ENCODE measurements at regions not wholly inside any gene's neighbourhood (a gene's known extent, or its start where the extent isn't known, plus 50 kb on each side); places are given as distances from the start of the nearest gene placed in this dataset.

DNA sequence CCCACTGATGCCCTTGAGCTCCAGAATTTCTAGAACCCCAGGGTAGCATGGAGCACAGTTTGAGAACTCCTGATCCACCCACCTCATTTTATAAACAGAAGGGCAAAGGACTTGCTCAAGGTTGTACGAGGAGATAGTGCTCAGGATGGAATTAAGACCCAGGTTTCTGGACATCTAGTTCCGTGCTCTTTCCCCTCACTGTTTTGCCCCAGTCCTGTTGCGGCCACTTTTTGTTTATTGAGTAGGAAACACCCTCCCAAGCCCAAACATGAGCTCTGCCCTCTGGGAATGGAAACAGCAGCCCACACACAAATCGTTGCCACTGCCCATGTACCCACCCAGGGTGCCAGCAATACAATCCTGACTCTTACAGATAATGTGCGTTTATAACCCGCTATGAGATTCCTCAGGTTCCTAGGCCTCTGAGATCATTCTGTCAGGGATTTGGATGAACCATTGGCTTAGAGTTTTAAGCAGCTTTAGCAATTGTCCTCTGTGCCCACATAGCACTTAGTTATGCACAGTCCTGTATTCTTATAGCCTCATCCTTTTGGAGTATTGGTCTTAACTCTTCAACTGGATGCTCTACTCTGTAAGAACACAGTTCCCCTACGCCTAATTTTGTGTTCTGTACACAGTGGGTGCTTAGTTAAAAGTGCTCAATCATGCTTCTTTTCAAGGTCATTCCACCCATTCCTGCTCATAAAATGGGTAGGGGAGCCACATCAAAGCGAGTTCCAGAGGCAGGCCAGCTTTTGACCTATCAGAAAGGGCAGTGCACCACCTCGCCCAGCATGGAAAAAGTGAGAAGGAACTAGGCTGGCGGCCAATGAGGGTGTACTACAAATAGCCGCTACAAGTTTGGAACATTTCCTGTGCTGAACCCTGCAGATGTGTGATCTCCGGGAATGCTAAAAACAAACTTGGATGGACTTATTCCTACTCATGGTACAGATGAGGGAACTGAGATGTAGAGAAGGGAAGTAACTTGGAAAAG, 60.3 kb upstream of the IGFBP2 start:
- peak; percentile 87 for DNase-seq
- intact Hi-C loops (cut with micrococcal nuclease): no loop called here
- peak; percentile 96 for ATAC-seq

DNA sequence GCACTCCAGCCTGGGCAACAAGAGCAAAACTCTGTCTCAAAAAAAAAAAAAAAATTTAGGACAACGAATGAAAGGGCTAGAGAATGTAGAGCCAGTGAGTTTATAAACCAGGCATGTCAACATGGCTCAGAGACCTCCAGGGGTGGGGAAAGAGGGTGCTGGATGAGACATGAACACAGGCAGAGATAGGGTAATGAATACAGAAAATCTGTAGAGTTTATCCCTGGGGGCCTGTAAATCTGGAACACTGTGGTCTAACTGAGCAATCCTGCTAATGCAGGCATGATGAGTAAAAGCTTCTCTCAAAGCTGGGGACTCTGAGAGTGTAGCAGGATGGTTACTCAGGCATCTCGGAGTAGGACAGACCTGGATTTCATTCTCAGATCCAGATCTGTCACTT, 59.2 kb upstream of the IGFBP2 start:
- peak; percentile 31 for ATAC-seq
- DNase-seq: no peak
- intact Hi-C loops (cut with micrococcal nuclease): no loop called here

DNA sequence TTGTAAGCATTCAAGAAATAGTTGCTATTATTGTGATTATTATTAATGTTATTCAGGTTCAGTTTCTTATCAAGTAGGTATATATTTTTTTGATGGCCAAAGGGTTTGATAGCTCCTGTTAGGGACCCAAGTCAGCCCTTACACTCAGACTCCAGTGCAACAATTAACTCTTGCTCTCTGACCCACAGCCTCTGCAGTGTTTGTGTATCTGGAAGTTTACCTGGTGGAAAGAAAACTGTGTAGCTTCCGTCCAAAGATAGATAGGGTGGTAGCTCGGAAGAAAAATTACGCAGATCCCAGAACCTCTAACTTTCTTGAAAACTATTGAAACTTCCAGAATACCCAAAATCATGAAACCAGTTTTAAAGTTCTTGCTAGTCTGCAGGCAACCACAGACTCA, 58.6 kb upstream of the IGFBP2 start:
- intact Hi-C loops (cut with micrococcal nuclease): no loop called here
- ATAC-seq: no peak
- no peak for DNase-seq

GRCh38 chr2:216575465-216575864, 57.8 kb upstream of the IGFBP2 start:
- intact Hi-C loops (cut with micrococcal nuclease): no loop called here
- no peak for DNase-seq
- no peak for ATAC-seq

GRCh38 chr2:216576616-216577015, 56.6 kb upstream of the IGFBP2 start:
- ATAC-seq (no peak), DNase-seq (no peak)
- intact Hi-C loops (cut with micrococcal nuclease): no loop called here

DNA sequence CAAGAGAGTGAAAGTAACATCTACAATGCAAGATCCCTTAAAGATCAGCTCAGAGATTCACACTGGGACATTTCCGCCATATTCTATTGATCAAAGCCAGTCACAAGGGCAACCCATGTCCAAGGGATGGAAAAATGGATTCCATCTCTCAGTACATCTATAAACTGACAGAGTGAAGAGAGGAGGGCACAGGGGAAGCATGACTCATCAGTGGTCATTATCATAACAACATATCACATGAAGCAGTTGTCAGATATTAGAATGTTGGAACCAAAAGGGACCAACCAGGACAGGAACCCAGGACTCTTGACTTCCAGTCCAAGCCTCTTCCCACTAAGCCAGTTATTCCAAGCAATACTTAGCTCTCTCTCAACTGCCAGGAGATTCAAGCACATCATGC, 54.9 kb upstream of the IGFBP2 start:
- ATAC-seq (no peak), DNase-seq (no peak)
- intact Hi-C loops (cut with micrococcal nuclease): no loop called here

- DNase-seq (no peak), ATAC-seq (no peak)
- intact Hi-C loops (cut with micrococcal nuclease): no loop called here
Observed at GRCh38 chr2:216583147-216583546, 50.1 kb upstream of the IGFBP2 start.

All from left ventricle myocardium superior (tissue), 1 donor.